ENCODE measurements at regions not wholly inside any gene's neighbourhood (a gene's known extent, or its start where the extent isn't known, plus 50 kb on each side); places are given as distances from the start of the nearest gene placed in this dataset.

GRCh38 chr1:147820761-147821297 lies 60.4 kb upstream of the GJA5 start:
- 74 to 80% (median 76%) methylated on average over 4 of the region's 4 CpGs for WGBS, 5 donors
- Histone ChIP-seq H3K36me3 (no peaks in the 10 kb centered on the region), H3K27ac (no peak overlapping the region), H3K27me3 (replicated peaks in 1 of 7) (no peaks in the 10 kb centered on the region), H3K4me1 (no peaks in the 10 kb centered on the region), H3K9me3 (no peaks in the 10 kb centered on the region), H3K4me3 (no peak overlapping the region)
- intact Hi-C loops (cut with DNase I; ENCODE audit: low total_unique reads) = no loop called here
- TF ChIP-seq POLR2A (IDR thresholded peaks at IDR 0.05) (no peak), POLR2AphosphoS5 (IDR thresholded peaks at IDR 0.05) (no peak), CTCF (IDR thresholded peaks at IDR 0.05 in 8 of 11, conservative IDR thresholded peaks at IDR 0.05 in 3 of 11) (no peak)
- no peak for DNase-seq

GRCh38 chr1:147821883-147822282 lies 61.5 kb upstream of the GJA5 start:
- DNase-seq = no peak
- WGBS, 5 donors = 56 to 80% (median 74%) methylated on average over 2 of the region's 2 CpGs
- Histone ChIP-seq H3K27me3 (replicated peaks in 1 of 7) (no peaks in the 10 kb centered on the region), H3K4me1 (no peaks in the 10 kb centered on the region), H3K9me3 (no peaks in the 10 kb centered on the region), H3K4me3 (no peak overlapping the region), H3K36me3 (no peaks in the 10 kb centered on the region), H3K27ac (no peak overlapping the region)
- TF ChIP-seq CTCF (IDR thresholded peaks at IDR 0.05 in 8 of 11, conservative IDR thresholded peaks at IDR 0.05 in 3 of 11) = no peak
- TF ChIP-seq POLR2A (IDR thresholded peaks at IDR 0.05) = no peak
- TF ChIP-seq POLR2AphosphoS5 (IDR thresholded peaks at IDR 0.05) = no peak
- intact Hi-C loops (cut with DNase I; ENCODE audit: low total_unique reads) = no loop called here

GRCh38 chr1:147822292-147822691 lies 61.9 kb upstream of the GJA5 start:
- Histone ChIP-seq H3K9me3 (no peaks in the 10 kb centered on the region), H3K36me3 (no peaks in the 10 kb centered on the region), H3K4me3 (no peak overlapping the region), H3K27ac (no peak overlapping the region), H3K4me1 (no peaks in the 10 kb centered on the region), H3K27me3 (replicated peaks in 1 of 7) (no peaks in the 10 kb centered on the region)
- WGBS, 5 donors = 61 to 87% (median 86%) methylated on average over 1 of the region's 1 CpG
- DNase-seq = no peak
- TF ChIP-seq CTCF (IDR thresholded peaks at IDR 0.05 in 8 of 11, conservative IDR thresholded peaks at IDR 0.05 in 3 of 11) (no peak), POLR2AphosphoS5 (IDR thresholded peaks at IDR 0.05) (no peak), POLR2A (IDR thresholded peaks at IDR 0.05) (no peak)
- intact Hi-C loops (cut with DNase I; ENCODE audit: low total_unique reads) = no loop called here

GRCh38 chr1:147824001-147824400 lies 63.6 kb upstream of the GJA5 start:
- Histone ChIP-seq H3K9me3 (no peaks in the 10 kb centered on the region), H3K27ac (no peak overlapping the region), H3K4me1 (no peaks in the 10 kb centered on the region), H3K36me3 (no peaks in the 10 kb centered on the region), H3K27me3 (replicated peaks in 1 of 7) (no peaks in the 10 kb centered on the region), H3K4me3 (no peak overlapping the region)
- WGBS, 5 donors = 78 to 100% (median 86%) methylated on average over 1 of the region's 1 CpG
- no peak for DNase-seq
- intact Hi-C loops (cut with DNase I; ENCODE audit: low total_unique reads) = no loop called here
- TF ChIP-seq CTCF (IDR thresholded peaks at IDR 0.05 in 8 of 11, conservative IDR thresholded peaks at IDR 0.05 in 3 of 11) (no peak), POLR2AphosphoS5 (IDR thresholded peaks at IDR 0.05) (no peak), POLR2A (IDR thresholded peaks at IDR 0.05) (no peak)
